CD4-positive, alpha-beta T cell (primary cell): ENCODE measurements at regions not wholly inside any gene's neighbourhood (a gene's known extent, or its start where the extent isn't known, plus 50 kb on each side); places are given as distances from the start of the nearest gene placed in this dataset.

Experiments used
- ATAC-seq: fragments of 200-7000 bp; cut with Tn5 transposase; one replicate; pipeline ENCODE4 v1.10.0; 2022; ENCODE audit warnings: mild to moderate bottlenecking; ENCODE audit not compliant: poor library complexity
- CTCF ChIA-PET: fragments of 350-600 bp; sonication (Branson Sonifier 250); formaldehyde crosslinking; loops from one replicate; lab custom pipeline; 2021; ENCODE audit warnings: antibody characterized with exemption, inconsistent platforms; lab: Charles Lee
- POLR2A ChIA-PET: fragments of 350-600 bp; sonication (Branson Sonifier 250); formaldehyde crosslinking; loops from one replicate; lab custom pipeline; 2021; ENCODE audit warnings: antibody characterized with exemption, inconsistent platforms; lab: Charles Lee
- DNase-seq, 14 experiments: peaks; one replicate each; pipeline ENCODE4 v3.0.0-alpha.2; 2013 to 2020; ENCODE audit warnings: mixed read lengths in 2 of 14
- H3K27ac ChIP-seq, 2 donors: one replicate each; pipeline versions ENCODE4 v1.5.1 to v1.7.0; 2013; ENCODE audit warnings: low read length in 2 of 2, low read depth in 1 of 2, mild to moderate bottlenecking in 1 of 2
- H3K27me3 ChIP-seq, 2 experiments: 1 replicate in 1 of 2; 2 replicates in 1 of 2; pipeline versions ENCODE4 v1.6.1 to v1.7.0; 2013; ENCODE audit warnings: low read length in 2 of 2, control low read depth in 1 of 2, mild to moderate bottlenecking in 1 of 2, moderate library complexity in 1 of 2; ENCODE audit not compliant: insufficient read depth in 2 of 2, control insufficient read depth in 1 of 2
- H3K36me3 ChIP-seq: one replicate; pipeline ENCODE4 v1.6.1; 2013; ENCODE audit warnings: low read length, control low read depth; ENCODE audit not compliant: insufficient read depth
- H3K4me1 ChIP-seq: one replicate; pipeline ENCODE4 v1.6.1; 2013; ENCODE audit warnings: low read length, control low read depth; ENCODE audit not compliant: insufficient read depth
- H3K4me3 ChIP-seq: one replicate; pipeline ENCODE4 v1.5.1; 2013; ENCODE audit warnings: mild to moderate bottlenecking, low read length, moderate library complexity
- H3K9me3 ChIP-seq, 2 experiments: 1 replicate in 1 of 2; 2 replicates in 1 of 2; pipeline versions ENCODE4 v1.6.1 to v1.7.0; 2013; ENCODE audit warnings: low read length in 2 of 2, mild to moderate bottlenecking in 2 of 2, control low read depth in 1 of 2, moderate library complexity in 1 of 2; ENCODE audit not compliant: control insufficient read depth in 1 of 2, insufficient read depth in 1 of 2
- H3K27ac Mint-ChIP-seq: one replicate; pipeline ENCODE4 v1.8.0; 2020; ENCODE audit warnings: mixed read lengths
- H3K27me3 Mint-ChIP-seq: one replicate; pipeline ENCODE4 v1.8.0; 2021; ENCODE audit warnings: mixed read lengths
- H3K36me3 Mint-ChIP-seq: one replicate; pipeline ENCODE4 v1.8.0; 2021; ENCODE audit warnings: low read depth, mixed read lengths
- H3K4me1 Mint-ChIP-seq: one replicate; pipeline ENCODE4 v1.8.0; 2021; ENCODE audit warnings: low read depth, mixed read lengths
- H3K4me3 Mint-ChIP-seq: one replicate; pipeline ENCODE4 v1.8.0; 2020; ENCODE audit warnings: mild to moderate bottlenecking, mixed read lengths
- H3K9me3 Mint-ChIP-seq: one replicate; pipeline ENCODE4 v1.8.0; 2020; ENCODE audit warnings: mixed read lengths
- CTCF ChIP-seq: fragments of 200-600 bp; IDR thresholded peaks from one replicate; pipeline ENCODE4 v1.8.0; 2022; ENCODE audit warnings: antibody characterized with exemption, mild to moderate bottlenecking
- intact Hi-C, 2 experiments: fragments of 100-400 bp; cut with DNase I in 1 of 2; cut with micrococcal nuclease in 1 of 2; formaldehyde crosslinking; loops; one replicate each; pipeline versions ENCODE4 v1.15.1 to v1.9.0; 2023 to 2025; cut with DNase I, micrococcal nuclease

GRCh38 chr1:229869687-229870086, 197.4 kb upstream of the GALNT2 start:
- H3K9me3 ChIP-seq, result no peaks in the 10 kb centered on the region
- CTCF ChIA-PET, result no interaction called here
- no peak overlapping the region for H3K27ac Mint-ChIP-seq
- no peak overlapping the region for H3K4me3 ChIP-seq
- H3K4me1 Mint-ChIP-seq, result no peaks in the 10 kb centered on the region
- H3K4me1 ChIP-seq, result no peaks in the 10 kb centered on the region
- H3K27me3 Mint-ChIP-seq, result no peaks in the 10 kb centered on the region
- no peak for ATAC-seq
- H3K9me3 Mint-ChIP-seq, result no peaks in the 10 kb centered on the region
- TF ChIP-seq CTCF, result no peak
- POLR2A ChIA-PET, result no interaction called here
- DNase-seq, result no peak
- no peaks in the 10 kb centered on the region for H3K27me3 ChIP-seq
- H3K27ac ChIP-seq, result no peak overlapping the region
- H3K36me3 Mint-ChIP-seq, result no peaks in the 10 kb centered on the region
- no peaks in the 10 kb centered on the region for H3K36me3 ChIP-seq
- intact Hi-C loops, result no loop called here
- no peak overlapping the region for H3K4me3 Mint-ChIP-seq

DNA sequence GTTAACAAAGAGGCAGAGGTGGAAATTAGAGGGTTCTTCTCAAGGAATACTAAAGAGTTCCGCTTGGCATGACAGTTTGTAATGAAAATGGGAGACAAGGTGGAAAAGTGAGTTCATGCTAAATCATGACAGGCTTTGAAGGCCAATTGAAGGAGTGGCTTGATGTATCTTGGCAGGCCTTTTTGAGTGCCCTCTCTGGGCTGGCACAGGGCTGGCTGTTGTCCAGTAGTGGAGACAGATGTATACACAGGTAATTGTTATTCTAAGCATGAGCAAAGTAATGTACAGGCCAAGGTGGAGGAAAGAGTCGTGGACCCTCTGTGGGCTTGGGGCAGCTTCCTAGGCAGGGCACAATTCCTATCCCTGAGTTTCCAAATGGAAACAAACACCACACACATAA, 196.7 kb upstream of the GALNT2 start:
- ChIA-PET CTCF (no interaction called here), POLR2A (no interaction called here)
- Histone ChIP-seq H3K36me3 (no peaks in the 10 kb centered on the region), H3K27me3 (no peaks in the 10 kb centered on the region), H3K9me3 (no peaks in the 10 kb centered on the region), H3K27ac (no peak overlapping the region), H3K4me1 (no peaks in the 10 kb centered on the region), H3K4me3 (no peak overlapping the region)
- Mint-ChIP-seq H3K4me1 (no peaks in the 10 kb centered on the region), H3K9me3 (no peaks in the 10 kb centered on the region), H3K36me3 (no peaks in the 10 kb centered on the region), H3K27me3 (no peaks in the 10 kb centered on the region), H3K27ac (no peak overlapping the region), H3K4me3 (no peak overlapping the region)
- ATAC-seq (no peak), DNase-seq (no peak)
- TF ChIP-seq CTCF, result no peak
- intact Hi-C loops, result no loop called here

DNA sequence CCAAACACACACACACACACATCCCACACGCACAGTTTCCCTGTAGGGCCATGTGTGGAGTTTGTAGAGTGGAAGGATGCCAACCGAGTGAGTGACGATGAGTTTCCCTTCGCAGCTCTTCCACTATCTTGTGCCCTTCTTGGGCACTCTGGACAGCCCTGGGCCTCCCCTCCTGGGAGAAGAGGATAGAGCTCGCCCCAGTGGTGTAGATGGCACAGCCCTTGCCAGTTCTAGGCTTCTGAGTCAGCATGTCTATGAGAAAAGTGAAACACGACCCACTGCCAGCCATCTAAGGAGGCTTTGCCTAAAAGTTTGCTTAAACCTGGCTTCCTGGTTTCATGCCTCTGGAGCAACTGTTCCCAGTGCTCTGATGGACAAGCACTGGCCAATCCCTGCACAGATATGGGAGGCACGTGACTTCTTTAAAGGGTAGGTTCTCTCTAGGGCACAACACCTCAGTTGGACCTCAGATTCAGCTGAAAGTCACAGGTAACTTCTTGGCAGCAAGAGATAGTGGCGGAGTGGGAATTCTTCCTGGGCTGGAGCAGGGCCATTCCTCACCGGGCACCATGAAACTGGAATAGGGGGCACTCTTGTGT, 195.9 kb upstream of the GALNT2 start:
- Histone ChIP-seq H3K27me3 (no peaks in the 10 kb centered on the region), H3K9me3 (no peaks in the 10 kb centered on the region), H3K4me3 (no peak overlapping the region), H3K4me1 (no peaks in the 10 kb centered on the region), H3K27ac (no peak overlapping the region), H3K36me3 (no peaks in the 10 kb centered on the region)
- ATAC-seq, result no peak
- H3K36me3 Mint-ChIP-seq, result no peaks in the 10 kb centered on the region
- no peak overlapping the region for H3K27ac Mint-ChIP-seq
- ChIA-PET CTCF (no interaction called here), POLR2A (no interaction called here)
- DNase-seq, result no peak
- no peaks in the 10 kb centered on the region for H3K4me1 Mint-ChIP-seq
- H3K4me3 Mint-ChIP-seq, result no peak overlapping the region
- intact Hi-C loops, result no loop called here
- H3K9me3 Mint-ChIP-seq, result no peaks in the 10 kb centered on the region
- no peak for TF ChIP-seq CTCF
- H3K27me3 Mint-ChIP-seq, result no peaks in the 10 kb centered on the region
